HG02840 (cell line): ENCODE measurements at regions not wholly inside any gene's neighbourhood (a gene's known extent, or its start where the extent isn't known, plus 50 kb on each side); places are given as distances from the start of the nearest gene placed in this dataset.
A peak's percentile ranks its signal among the peaks of the same experiment; 100 is the strongest.
"Not testable (repeated sequence)": the region's sequence is repeated elsewhere in the genome, so short reads cannot be mapped to it uniquely, and the experiment has no call there.

Source experiments
- ATAC-seq: cut with Tn5 transposase; IDR thresholded peaks from one replicate; pipeline ENCODE4 v1.9.1; 2021; ENCODE audit warnings: mild to moderate bottlenecking, moderate library complexity, moderate number of reproducible peaks; ENCODE audit not compliant: unreplicated experiment, low FRiP score

GRCh38 chr9:102038006-102038405, 299.6 kb upstream of the GRIN3A start:
- ATAC-seq: no peak

DNA sequence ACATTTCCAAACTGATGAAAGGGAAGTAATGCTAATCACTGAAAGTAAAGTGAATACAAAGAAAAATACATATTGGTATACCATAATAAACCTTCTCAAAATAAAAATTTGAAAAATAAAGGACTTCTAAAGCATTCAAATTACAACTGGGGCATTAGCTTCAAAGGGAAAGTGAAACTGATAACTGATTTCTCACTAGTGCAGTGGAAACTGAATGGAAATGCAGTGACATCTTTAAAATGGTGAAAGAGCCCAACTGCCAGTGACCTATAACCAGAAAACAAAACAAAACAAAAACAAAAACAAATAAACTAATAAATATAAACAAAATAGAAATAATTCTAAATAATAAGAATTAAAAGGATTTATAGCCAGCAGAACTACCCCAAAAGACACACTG, 297.5 kb upstream of the GRIN3A start:
- no peak for ATAC-seq

- ATAC-seq: no peak
These were observed 294.2 kb upstream of the GRIN3A start for GRCh38 chr9:102032614-102033013.

DNA sequence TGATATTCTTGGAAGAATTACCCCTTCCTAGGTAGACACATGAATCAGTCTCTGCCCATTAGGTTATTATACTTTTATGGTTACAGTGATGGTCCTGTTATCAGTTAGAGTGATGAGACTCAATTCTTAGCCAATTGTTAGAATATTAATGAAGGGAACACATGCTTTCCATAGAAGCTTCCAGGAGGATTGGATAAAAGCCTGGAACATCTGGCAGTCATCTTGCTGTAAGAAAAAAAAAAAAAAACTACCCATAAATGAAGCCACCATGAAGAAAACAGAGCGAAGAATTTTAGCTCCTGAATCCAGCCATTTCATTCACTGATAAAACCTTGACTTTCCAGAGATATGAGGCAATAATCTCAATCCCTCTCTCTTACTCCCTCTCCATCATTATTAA, 262.5 kb upstream of the GRIN3A start:
- ATAC-seq: no peak

DNA sequence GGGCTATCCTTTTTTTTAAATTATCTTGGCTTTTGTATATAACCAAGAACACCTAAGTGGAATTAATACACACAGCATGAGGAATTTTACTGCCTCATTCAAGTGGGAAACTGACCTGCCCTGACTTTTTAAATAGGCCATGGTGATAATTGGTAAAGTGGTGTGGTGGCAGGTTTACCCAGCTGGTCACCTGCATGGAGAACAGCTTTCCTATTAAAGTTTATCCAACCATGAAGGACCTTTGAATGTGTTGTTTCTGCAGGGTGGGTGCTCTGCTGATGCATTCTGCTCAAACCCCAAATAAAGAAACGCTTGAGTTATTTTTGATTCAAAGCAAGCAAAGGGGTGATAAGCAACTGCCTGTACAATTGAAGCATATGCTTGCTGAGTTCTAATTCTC, 261.0 kb upstream of the GRIN3A start:
- ATAC-seq: no peak

- no peak for ATAC-seq
These were observed 256.8 kb upstream of the GRIN3A start for GRCh38 chr9:101995231-101995630.

GRCh38 chr9:101993771-101994170, 255.3 kb upstream of the GRIN3A start:
- ATAC-seq: no peak

DNA sequence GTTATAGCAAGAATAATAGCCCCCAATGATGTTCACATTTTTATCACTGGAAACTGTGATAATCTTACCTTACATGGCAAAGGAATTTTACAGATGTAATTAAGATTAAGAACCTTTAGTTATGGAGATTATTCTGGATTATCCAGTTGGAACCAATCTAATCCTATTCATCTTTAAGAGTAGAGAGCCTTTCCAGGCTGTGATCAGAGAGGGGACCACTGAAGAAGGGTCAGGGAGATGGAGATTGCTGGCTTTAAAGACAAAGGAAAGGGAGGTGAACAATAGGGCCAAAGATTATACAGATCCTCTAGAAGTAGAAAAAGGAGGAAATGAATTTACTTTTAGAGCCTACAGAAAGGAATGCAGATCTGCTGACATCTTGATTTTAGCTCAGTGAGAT, 253.5 kb upstream of the GRIN3A start:
- no peak for ATAC-seq

DNA sequence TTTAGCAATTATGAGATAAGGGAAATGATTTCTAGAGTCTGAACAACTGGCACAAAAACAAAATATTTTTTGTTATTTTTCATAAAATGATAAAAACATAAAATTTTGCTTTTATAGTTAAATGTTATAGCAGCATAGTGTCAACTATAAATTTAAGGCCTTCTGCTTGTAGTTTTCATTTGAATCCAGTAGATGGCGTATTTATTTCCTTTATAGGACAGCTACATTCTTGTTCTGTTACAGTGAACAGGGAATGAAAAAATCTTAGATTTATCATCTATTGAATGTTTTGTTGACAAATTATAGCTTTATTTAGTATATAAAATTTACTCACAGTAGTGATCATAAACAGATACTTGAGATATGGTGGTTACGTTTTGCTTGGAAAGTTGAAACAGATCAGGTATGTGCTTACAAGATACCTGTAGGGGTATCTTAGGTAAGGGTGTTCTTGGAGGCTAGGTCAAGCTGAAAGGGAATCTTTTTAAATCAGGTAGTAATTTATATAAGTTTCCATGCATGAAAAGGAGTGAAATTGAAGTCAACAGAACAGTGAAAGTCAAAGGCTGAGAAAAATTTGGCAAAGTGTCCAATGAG, 239.3 kb upstream of the GRIN3A start:
- peak; percentile 58 for ATAC-seq

DNA sequence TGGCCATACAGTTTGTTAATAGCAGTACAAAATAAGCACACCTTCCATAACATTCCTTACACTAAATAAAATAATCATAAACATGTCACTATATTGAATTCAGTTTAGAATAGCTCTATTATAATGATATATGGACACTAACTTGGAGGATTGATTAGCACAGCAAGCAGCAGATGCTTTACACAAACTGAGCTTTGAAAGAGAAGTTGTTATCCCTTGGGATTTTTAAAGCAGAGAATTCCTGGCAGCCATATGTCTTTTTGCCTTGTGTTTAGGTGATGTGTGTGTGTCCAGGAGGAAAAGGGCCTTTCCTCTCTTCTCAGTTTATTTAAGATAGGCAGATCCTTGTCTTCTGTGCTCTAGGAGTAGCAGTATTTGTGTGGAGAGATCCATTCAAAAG, 232.2 kb upstream of the GRIN3A start:
- no peak for ATAC-seq

GRCh38 chr9:101968392-101968791, 229.9 kb upstream of the GRIN3A start:
- no peak for ATAC-seq

- ATAC-seq: no peak
These were observed 228.2 kb upstream of the GRIN3A start for GRCh38 chr9:101966691-101967090.

DNA sequence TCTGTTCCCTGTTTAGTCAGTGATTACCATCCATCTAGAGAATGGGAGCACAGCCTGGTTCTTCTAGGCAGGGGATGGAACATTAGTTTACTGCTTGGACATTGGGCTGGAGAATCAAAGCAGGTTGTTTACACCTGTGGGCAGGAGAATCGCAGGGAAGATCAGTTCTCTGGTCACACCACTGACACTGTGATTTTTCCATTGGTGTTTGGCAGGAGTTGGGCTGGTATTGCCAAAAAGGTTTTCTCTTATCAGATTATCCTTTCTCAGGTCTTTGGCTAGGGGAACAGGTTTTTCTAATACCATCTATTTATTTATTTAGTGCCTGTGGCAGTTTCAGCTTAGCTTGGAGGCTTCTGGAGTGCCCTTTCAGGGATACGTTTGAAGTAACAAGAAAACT, 219.3 kb upstream of the GRIN3A start:
- no peak for ATAC-seq

DNA sequence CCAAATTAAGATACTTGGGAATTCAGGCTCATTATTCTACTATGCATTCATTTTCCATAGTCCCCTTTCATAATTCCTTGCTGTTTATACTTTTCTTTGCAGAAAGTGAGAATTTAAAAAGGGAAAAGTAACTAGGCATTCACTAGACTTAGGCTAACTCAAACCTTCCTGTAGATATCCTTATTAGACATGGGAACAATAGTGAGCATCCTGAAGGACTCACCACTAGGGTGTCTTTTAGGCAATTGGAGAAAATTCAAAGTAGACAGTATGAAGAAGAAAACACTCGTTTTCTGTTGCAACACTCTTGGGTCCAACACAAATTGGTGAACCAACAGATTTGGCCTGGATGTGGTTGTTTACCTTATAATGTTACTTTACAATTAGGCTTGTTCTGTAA, 213.2 kb upstream of the GRIN3A start:
- no peak for ATAC-seq

- ATAC-seq: no peak
These were observed 193.3 kb upstream of the GRIN3A start for GRCh38 chr9:101931756-101932155.

GRCh38 chr9:101930783-101931182, 192.3 kb upstream of the GRIN3A start:
- ATAC-seq: no peak

- no peak for ATAC-seq
These were observed 187.1 kb upstream of the GRIN3A start for GRCh38 chr9:101925498-101925897.

DNA sequence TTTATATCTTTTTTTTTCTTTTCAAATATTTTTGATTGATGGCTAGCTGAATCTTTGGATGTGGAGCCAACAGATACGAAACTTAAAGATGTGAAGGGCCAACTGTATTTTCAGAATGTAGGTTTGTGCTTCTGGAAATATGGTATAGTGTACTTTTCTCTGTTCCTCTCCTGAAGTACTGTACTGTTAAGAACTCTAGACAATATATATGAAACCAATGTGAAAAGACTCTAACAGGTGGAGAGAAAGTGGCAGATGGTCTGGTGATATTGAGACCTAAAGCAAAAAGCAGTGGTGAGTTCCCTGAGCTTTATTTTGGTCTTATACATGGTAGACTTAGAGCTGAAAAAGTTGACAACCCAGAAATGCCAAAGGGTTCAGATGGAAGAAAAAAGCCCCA, 185.0 kb upstream of the GRIN3A start:
- no peak for ATAC-seq

DNA sequence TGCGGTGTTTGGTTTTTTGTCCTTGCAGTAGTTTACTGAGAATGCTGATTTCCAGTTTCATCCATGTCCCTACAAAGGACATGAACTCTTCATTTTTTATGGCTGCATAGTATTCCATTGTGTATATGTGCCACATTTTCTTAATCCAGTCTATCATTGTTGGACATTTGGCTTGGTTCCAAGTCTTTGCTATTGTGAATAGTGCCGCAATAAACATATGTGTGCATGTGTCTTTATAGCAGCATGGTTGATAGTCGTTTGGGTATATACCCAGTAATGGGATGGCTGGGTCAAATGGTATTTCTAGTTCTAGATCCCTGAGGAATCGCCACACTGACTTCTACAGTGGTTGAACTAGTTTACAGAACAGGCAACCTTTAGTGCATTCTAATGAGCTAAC, 178.5 kb upstream of the GRIN3A start:
- not testable (repeated sequence) for ATAC-seq

DNA sequence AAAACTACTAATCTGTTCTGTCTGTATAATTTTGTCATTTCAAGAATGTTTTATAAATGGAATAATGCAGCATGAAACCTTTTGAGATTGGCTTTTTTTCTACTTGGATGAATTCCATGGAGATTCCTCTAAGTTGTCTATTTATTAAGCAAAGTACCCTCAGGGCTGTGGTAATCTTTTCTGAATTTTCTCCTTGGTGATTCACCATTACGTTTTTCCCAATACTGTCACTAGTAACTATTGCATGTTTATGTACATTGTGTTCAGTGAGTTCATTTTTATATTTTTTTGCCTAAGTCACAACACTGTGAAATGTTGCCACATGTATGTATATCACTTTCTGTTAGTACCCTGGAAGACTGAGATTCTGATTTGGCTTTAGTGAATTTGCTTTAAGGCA, 177.0 kb upstream of the GRIN3A start:
- no peak for ATAC-seq

GRCh38 chr9:101912698-101913097, 174.3 kb upstream of the GRIN3A start:
- ATAC-seq: no peak

DNA sequence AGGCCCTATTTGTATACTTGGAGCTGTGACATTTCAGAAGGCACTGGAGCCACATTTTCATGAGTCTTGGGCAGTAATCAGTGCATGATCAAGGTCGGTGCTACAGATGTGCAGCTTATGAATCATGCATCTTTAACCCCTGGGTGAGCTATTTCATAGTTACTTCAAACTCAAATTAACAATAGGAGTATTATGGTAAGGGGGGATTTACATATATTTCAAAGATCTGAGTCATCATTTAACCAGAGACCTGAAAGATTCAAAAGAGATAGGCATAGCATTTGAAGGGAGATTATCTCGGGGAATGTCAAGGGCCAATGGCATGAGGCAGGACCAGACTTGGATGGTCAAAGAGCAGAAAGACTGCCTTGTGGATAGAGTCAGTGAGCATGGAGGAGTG, 169.0 kb upstream of the GRIN3A start:
- ATAC-seq: no peak

DNA sequence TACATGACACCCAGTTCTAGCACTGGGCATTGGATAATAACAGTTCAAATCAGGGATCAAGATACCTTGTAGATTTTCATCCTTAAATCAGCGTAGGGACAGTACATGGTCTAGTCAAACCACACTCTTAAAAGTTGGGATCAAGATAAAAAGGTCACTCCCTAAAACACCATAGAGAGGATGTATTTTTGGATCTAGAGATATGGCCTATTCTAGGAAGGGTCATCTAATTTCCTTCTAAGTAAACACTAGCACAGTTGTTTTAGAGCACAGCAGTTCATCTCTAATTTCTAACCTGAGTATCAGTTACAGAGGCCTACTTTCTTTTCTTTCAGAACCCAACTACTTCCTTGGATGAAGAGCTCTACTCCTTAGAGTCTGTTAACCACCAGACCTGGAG, 166.4 kb upstream of the GRIN3A start:
- no peak for ATAC-seq
